SK-N-SH treated with all-trans-retinoic acid at 6 μM for 48 hours (cell line): ENCODE measurements at regions not wholly inside any gene's neighbourhood (a gene's known extent, or its start where the extent isn't known, plus 50 kb on each side); places are given as distances from the start of the nearest gene placed in this dataset.
"Not testable (repeated sequence)": the region's sequence is repeated elsewhere in the genome, so short reads cannot be mapped to it uniquely, and the experiment has no call there.

ENCODE experiments used
- ARNTL ChIP-seq: fragments of 450-650 bp; formaldehyde crosslinking; IDR thresholded peaks from 2 replicates; pipeline ENCODE4 v1.5.0; 2020; ENCODE audit warnings: low read depth, mild to moderate bottlenecking, moderate library complexity, borderline replicate concordance
- ESRRG ChIP-seq: fragments of 250-450 bp; sonication (Bioruptor Pico); IDR thresholded peaks from 2 replicates; pipeline ENCODE4 v1.6.1; 2021; ENCODE audit warnings: mild to moderate bottlenecking
- RARB ChIP-seq: fragments of 250-450 bp; sonication (Bioruptor Pico); IDR thresholded peaks from 2 replicates; pipeline ENCODE4 v1.8.0; 2021; ENCODE audit warnings: mild to moderate bottlenecking, moderate library complexity
- TCF4 ChIP-seq: fragments of 250-450 bp; sonication (Bioruptor Pico); IDR thresholded peaks from 2 replicates; pipeline ENCODE4 v1.8.0; 2021; ENCODE audit warnings: mild to moderate bottlenecking, moderate library complexity, borderline replicate concordance
- TOX ChIP-seq: fragments of 250-450 bp; sonication (Bioruptor Pico); IDR thresholded peaks from 2 replicates; pipeline ENCODE4 v1.8.0; 2021; ENCODE audit warnings: mild to moderate bottlenecking, moderate library complexity, borderline replicate concordance
- ZFP3 ChIP-seq: fragments of 250-450 bp; sonication (Bioruptor Pico); IDR thresholded peaks from 2 replicates; pipeline ENCODE4 v1.5.0; 2020; ENCODE audit warnings: mild to moderate bottlenecking, moderate library complexity
- ZFP30 ChIP-seq: fragments of 450-650 bp; formaldehyde crosslinking; IDR thresholded peaks from 2 replicates; pipeline ENCODE4 v1.5.0; 2022; ENCODE audit warnings: mild to moderate bottlenecking, moderate library complexity
- TF ChIP-seq, protein P1 (sequence below): fragments of 250-450 bp; sonication (Bioruptor Pico); IDR thresholded peaks from 2 replicates; pipeline ENCODE4 v1.5.0; 2020; ENCODE audit warnings: mild to moderate bottlenecking, moderate library complexity
- TF ChIP-seq, protein P2 (sequence below): fragments of 250-450 bp; sonication (Bioruptor Pico); IDR thresholded peaks from 2 replicates; pipeline ENCODE4 v1.8.0; 2020; ENCODE audit warnings: mild to moderate bottlenecking, moderate library complexity, borderline replicate concordance

DNA sequence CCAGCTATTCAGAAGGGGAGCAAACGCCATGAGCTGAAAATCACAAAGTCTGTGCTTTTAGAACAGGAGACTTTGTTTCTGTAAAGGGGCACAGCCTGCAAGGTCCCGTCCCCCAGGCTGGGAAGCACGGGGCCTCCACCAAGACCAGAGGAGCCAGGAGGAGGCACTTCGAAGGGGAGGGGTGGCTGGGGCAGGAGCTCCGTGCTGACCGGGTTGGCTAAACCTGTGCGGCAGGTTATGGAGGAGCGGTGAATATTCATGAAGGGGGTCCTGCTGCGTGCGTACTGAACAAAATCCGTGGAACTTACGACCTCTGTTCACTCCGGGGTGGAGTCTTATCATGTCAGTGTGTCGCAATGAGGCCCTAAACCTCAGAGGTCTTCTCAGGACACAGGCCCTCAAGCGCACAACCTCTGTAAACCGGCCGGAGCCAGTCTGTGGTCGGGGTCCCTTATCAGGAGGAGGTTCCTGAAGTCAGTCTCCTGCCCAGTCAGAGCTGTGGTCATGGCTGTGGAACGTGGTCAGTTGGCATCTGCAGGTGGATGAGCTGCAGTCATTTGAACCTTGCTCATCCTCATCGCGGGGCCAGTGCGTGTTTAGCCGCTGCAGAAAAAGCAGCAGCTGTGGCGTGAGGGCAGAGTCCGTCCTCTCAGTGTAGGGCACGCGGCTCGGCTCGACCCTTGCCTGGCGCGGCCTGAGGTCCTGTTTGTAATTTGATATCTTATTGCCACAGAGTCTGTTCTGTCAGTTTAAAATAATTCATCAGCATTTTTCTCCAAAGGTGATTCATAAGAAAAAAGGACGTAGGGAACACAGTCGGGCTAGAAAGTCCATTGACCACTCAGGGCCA lies 5507.7 kb upstream of the TPTE start:
- not testable (repeated sequence) for TF ChIP-seq TCF4 (CRISPR knock-in tag); RARB (CRISPR knock-in tag); ZFP30 (CRISPR knock-in tag); ZFP3; ARNTL (CRISPR knock-in tag); TOX; ESRRG (CRISPR knock-in tag)
- TF ChIP-seq, protein P1, sequence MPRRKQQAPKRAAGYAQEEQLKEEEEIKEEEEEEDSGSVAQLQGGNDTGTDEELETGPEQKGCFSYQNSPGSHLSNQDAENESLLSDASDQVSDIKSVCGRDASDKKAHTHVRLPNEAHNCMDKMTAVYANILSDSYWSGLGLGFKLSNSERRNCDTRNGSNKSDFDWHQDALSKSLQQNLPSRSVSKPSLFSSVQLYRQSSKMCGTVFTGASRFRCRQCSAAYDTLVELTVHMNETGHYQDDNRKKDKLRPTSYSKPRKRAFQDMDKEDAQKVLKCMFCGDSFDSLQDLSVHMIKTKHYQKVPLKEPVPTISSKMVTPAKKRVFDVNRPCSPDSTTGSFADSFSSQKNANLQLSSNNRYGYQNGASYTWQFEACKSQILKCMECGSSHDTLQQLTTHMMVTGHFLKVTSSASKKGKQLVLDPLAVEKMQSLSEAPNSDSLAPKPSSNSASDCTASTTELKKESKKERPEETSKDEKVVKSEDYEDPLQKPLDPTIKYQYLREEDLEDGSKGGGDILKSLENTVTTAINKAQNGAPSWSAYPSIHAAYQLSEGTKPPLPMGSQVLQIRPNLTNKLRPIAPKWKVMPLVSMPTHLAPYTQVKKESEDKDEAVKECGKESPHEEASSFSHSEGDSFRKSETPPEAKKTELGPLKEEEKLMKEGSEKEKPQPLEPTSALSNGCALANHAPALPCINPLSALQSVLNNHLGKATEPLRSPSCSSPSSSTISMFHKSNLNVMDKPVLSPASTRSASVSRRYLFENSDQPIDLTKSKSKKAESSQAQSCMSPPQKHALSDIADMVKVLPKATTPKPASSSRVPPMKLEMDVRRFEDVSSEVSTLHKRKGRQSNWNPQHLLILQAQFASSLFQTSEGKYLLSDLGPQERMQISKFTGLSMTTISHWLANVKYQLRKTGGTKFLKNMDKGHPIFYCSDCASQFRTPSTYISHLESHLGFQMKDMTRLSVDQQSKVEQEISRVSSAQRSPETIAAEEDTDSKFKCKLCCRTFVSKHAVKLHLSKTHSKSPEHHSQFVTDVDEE (CRISPR knock-in tag): not testable (repeated sequence)
- TF ChIP-seq, protein P2, sequence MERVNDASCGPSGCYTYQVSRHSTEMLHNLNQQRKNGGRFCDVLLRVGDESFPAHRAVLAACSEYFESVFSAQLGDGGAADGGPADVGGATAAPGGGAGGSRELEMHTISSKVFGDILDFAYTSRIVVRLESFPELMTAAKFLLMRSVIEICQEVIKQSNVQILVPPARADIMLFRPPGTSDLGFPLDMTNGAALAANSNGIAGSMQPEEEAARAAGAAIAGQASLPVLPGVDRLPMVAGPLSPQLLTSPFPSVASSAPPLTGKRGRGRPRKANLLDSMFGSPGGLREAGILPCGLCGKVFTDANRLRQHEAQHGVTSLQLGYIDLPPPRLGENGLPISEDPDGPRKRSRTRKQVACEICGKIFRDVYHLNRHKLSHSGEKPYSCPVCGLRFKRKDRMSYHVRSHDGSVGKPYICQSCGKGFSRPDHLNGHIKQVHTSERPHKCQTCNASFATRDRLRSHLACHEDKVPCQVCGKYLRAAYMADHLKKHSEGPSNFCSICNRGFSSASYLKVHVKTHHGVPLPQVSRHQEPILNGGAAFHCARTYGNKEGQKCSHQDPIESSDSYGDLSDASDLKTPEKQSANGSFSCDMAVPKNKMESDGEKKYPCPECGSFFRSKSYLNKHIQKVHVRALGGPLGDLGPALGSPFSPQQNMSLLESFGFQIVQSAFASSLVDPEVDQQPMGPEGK (CRISPR knock-in tag): not testable (repeated sequence)
